Bronchial epithelial cell (primary cell): ENCODE measurements at regions not wholly inside any gene's neighbourhood (a gene's known extent, or its start where the extent isn't known, plus 50 kb on each side); places are given as distances from the start of the nearest gene placed in this dataset.

ENCODE experiments used
- DNase-seq: peaks from one replicate; pipeline ENCODE4 v3.0.0-alpha.2; 2010; ENCODE audit warnings: low read depth
- FAIRE-seq: peaks from 2 replicates; lab custom pipeline; 2011; peaks lifted over from hg19 to GRCh38; lab: Jason Lieb, UNC
- H3K27me3 ChIP-seq: 2 replicates; pipeline ENCODE4 v1.5.1; 2011; ENCODE audit warnings: low read length; ENCODE audit not compliant: control insufficient read depth, insufficient read depth
- H3K36me3 ChIP-seq: 2 replicates; pipeline ENCODE4 v1.5.1; 2011; ENCODE audit warnings: low read length; ENCODE audit not compliant: control insufficient read depth, insufficient read depth
- H3K4me3 ChIP-seq: 2 replicates; pipeline ENCODE4 v1.5.1; 2011; ENCODE audit warnings: mild to moderate bottlenecking, low read depth, low read length, control low read depth
- TF ChIP-seq, protein P1 (sequence below): IDR thresholded peaks from 2 replicates; pipeline ENCODE4 v1.5.1; 2011; ENCODE audit warnings: mild to moderate bottlenecking, moderate library complexity, low read length, control low read depth, inconsistent platforms; ENCODE audit not compliant: insufficient read depth, severe bottlenecking

DNA sequence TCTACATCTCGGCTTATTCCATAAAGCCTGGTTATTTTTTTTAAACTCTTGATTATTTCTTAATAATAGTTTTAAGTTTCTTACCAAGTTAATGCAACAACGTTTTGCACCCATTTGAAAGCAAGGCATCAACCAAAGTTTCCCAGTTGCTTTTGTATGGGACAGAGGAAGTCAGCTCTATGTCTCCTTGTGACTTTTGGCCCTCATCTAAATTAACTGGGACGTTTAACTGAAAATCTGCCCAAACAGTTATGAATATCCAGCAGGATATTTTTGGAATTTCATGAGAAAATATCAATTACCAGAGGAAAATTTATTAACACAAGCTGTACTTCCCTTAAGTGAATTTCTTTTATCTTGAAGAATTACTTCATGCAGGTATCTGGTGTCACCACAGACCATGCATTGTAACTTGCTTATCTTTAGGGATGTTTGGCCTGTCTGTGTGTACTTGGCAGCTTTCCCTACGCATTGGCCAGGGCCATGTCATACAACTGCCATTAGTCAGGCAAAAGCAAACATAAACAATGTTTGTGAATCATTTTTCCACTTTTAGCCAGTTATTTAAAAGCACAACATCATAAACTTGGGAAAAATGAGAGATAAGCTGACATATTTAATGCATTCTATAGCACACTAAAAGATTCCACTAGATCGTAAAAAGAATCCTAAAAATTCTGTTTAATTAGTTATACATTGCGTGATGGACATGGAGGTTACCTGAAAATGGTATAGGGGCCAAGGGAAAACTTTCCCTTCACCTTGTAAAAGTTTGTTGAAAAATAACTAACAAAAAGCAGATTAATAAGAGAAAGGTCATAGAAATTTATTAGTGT lies 101.4 kb upstream of the PDE5A start:
- FAIRE-seq, result no peak

DNA sequence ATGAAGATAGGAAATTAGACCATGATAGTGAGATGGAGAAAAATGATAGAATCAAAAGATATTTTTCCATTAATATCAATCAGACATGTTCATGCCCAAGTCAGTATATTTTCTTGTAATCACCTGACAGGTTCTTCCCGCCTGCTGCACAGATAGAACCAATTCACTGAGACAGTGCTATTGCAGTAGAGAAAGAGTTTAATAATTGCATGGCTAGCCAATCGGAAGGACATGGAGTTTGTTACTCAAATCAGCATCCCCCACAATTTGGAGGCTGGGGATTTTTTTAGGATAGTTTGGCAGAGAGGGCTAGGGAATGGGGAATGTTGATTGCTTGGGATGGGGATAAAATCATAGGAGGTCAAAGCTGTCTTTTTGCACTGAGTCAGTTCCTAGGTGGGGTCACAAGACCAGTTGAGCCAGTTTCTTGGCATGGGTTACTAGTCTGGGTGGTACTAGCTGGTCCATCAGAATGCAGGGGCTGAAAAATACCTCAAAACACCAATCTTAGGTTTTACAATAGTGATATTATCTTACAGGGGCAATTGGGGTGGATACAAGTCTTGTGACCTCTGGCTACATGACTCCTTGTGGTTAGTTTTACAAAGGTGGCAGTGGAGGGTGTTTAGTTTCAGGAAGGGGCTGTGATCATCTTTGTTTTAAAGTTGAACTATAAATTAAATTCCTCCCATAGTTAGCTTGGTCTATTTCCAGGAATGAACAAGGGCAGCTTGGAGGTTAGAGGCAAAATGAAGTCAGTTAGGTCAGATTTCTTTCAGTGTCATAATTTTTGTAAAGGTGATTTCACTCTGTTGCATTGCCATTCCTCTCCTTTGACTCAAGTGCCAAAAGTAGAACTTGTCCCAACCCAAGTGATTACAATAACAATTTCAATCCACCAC lies 100.3 kb upstream of the PDE5A start:
- Histone ChIP-seq H3K4me3 (no peak overlapping the region), H3K36me3 (no peaks in the 10 kb centered on the region), H3K27me3 (no peaks in the 10 kb centered on the region)
- TF ChIP-seq, protein P1, sequence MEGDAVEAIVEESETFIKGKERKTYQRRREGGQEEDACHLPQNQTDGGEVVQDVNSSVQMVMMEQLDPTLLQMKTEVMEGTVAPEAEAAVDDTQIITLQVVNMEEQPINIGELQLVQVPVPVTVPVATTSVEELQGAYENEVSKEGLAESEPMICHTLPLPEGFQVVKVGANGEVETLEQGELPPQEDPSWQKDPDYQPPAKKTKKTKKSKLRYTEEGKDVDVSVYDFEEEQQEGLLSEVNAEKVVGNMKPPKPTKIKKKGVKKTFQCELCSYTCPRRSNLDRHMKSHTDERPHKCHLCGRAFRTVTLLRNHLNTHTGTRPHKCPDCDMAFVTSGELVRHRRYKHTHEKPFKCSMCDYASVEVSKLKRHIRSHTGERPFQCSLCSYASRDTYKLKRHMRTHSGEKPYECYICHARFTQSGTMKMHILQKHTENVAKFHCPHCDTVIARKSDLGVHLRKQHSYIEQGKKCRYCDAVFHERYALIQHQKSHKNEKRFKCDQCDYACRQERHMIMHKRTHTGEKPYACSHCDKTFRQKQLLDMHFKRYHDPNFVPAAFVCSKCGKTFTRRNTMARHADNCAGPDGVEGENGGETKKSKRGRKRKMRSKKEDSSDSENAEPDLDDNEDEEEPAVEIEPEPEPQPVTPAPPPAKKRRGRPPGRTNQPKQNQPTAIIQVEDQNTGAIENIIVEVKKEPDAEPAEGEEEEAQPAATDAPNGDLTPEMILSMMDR, result no peak
- peak; percentile 61 for DNase-seq
- FAIRE-seq, result no peak

More for the DNA sequence above, 101.4 kb upstream of the PDE5A start:
- Histone ChIP-seq H3K36me3 (no peaks in the 10 kb centered on the region), H3K4me3 (no peak overlapping the region), H3K27me3 (no peaks in the 10 kb centered on the region)
- TF ChIP-seq, protein P1, result no peak
- peak; percentile 91 for DNase-seq

DNA sequence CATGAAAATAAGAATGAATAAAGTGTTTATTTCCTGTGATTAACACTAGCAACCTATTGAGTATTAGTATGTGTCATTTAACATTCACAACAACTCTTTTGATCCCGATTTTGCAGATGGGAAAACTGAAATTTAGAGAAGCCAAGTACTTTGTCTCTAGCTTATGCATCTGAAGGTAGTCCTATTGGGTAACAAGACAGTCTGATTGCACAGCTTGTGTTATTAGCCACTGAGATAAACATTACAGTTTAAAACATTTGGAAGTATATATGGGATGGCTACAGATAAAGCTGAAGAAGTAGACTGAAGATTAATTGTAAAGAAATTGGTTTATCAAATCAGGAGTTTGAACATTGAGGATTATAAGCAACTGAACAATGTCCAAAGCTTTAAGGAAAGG lies 99.6 kb upstream of the PDE5A start:
- Histone ChIP-seq H3K36me3 (no peaks in the 10 kb centered on the region), H3K27me3 (no peaks in the 10 kb centered on the region), H3K4me3 (no peak overlapping the region)
- DNase-seq (no peak), FAIRE-seq (no peak)
- TF ChIP-seq, protein P1, result no peak

DNA sequence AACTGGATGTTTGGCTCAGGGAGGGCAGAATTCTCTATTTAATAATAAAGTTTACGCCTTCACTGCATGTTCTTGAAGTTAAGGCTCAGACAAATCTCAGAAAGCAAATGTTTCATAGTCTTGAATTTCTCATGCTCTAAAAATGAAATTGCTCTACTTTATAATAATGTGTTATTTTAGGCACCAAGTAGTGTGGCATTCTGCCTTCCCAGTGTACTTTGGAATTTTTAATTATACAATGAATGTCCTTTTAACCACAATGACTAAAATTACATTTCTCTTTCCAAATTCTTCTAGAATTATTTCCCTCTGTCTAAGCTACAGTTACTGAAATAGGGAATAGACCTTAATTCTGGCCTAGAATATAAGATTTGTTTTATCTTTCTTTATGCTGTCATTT lies 97.9 kb upstream of the PDE5A start:
- DNase-seq (no peak), FAIRE-seq (no peak)
- Histone ChIP-seq H3K4me3 (no peak overlapping the region), H3K27me3 (no peaks in the 10 kb centered on the region), H3K36me3 (no peaks in the 10 kb centered on the region)
- TF ChIP-seq, protein P1, result no peak

DNA sequence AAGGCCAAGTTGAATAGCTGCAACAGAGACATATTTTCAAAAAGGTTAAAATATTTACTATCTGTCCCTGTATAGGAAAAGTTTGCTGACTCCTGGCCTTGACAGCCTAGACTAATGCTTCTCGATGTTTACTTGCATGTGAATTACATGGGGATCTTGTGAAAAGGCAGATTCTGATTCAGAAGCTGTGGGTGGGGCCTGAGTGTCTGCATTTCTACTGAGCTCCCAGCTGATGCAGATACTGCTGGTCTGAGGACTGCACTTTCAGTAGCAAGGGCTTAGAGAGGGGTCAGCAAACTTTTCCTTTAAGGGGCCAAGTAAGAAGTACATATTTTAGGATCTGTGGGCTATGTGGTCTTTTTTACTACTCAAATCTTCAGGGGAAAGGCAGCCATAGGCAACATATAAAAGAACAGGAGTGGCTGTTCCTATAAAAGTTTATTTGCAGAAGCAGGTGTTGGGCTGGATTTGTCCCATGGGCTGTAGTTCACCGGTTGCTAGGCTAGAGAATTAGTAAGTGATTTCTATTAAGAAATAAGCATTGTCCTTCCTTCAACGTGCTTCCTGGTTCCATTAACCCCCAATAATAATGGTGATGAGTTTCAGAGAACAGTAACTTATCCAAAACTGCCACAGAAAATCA lies 97.2 kb upstream of the PDE5A start:
- no peaks in the 10 kb centered on the region for H3K36me3 ChIP-seq
- FAIRE-seq (no peak), DNase-seq (peak; percentile 11)
- no peaks in the 10 kb centered on the region for H3K27me3 ChIP-seq
- H3K4me3 ChIP-seq, result no peak overlapping the region
- TF ChIP-seq, protein P1, result no peak
